ENCODE measurements at regions not wholly inside any gene's neighbourhood (a gene's known extent, or its start where the extent isn't known, plus 50 kb on each side); places are given as distances from the start of the nearest gene placed in this dataset.
A peak's percentile ranks its signal among the peaks of the same experiment; 100 is the strongest.

DNA sequence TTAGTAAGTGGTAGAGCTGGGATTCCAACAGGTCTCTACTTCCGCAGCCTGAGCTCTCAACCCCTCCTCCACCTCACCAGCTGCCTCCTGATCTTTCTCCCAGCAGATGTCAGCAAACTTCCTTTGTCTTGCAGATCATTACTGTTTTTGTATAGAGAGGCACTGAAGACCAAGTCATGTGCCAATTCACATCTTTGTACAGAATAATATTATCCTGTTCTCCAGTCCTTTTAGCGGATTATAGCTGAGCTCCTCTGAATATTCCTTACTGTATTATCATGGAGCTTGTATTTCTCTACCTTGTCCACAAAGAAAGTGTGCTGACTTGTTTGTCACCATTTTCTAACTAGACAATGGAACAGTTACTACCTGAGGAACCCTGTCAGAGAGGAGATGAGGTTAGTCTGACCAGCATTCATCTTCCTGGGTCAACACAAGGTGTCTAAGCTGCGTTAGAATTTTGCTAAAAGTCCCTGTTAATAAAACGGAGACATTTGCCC lies 142.3 kb upstream of the ARHGAP5 start:
- no peak overlapping the region for H2AFZ ChIP-seq (ENCODE audit: low read length)
- no peaks in the 10 kb centered on the region for H4K20me1 ChIP-seq (ENCODE audit: insufficient read depth, low read length, poor library complexity, severe bottlenecking)
- no peaks in the 10 kb centered on the region for H3K36me3 ChIP-seq (ENCODE audit: insufficient read depth, low read length)
- TF ChIP-seq EZH2phosphoT487 (IDR thresholded peaks at IDR 0.05; ENCODE audit: borderline replicate concordance) = no peak
- TF ChIP-seq, protein P1, sequence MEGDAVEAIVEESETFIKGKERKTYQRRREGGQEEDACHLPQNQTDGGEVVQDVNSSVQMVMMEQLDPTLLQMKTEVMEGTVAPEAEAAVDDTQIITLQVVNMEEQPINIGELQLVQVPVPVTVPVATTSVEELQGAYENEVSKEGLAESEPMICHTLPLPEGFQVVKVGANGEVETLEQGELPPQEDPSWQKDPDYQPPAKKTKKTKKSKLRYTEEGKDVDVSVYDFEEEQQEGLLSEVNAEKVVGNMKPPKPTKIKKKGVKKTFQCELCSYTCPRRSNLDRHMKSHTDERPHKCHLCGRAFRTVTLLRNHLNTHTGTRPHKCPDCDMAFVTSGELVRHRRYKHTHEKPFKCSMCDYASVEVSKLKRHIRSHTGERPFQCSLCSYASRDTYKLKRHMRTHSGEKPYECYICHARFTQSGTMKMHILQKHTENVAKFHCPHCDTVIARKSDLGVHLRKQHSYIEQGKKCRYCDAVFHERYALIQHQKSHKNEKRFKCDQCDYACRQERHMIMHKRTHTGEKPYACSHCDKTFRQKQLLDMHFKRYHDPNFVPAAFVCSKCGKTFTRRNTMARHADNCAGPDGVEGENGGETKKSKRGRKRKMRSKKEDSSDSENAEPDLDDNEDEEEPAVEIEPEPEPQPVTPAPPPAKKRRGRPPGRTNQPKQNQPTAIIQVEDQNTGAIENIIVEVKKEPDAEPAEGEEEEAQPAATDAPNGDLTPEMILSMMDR (conservative IDR thresholded peaks at IDR 0.05; ENCODE audit: low read length) = peak; percentile 57
- no peak overlapping the region for H3K4me3 ChIP-seq (ENCODE audit: low read length, poor library complexity, severe bottlenecking)
- no peaks in the 10 kb centered on the region for H3K9me3 ChIP-seq (ENCODE audit: insufficient read depth, low read depth, low read length)
- no peaks in the 10 kb centered on the region for H3K79me2 ChIP-seq (ENCODE audit: insufficient read depth, low read length)
- no peak overlapping the region for H3K9ac ChIP-seq (ENCODE audit: low read depth, low read length, poor library complexity, severe bottlenecking)
- H3F3A ChIP-seq (ENCODE audit: low read depth) = no peaks in the 10 kb centered on the region
- peaks cover 12% of the 10 kb centered on the region for H3K4me1 ChIP-seq (ENCODE audit: insufficient read depth, low read length, poor library complexity, severe bottlenecking)
- H3K4me2 ChIP-seq (ENCODE audit: low read depth, low read length, poor library complexity, severe bottlenecking) = no peak overlapping the region
- no peaks in the 10 kb centered on the region for H3K27me3 ChIP-seq (ENCODE audit: insufficient read depth, low read length, poor library complexity, severe bottlenecking)
- no peaks in the 10 kb centered on the region for H3K9me2 ChIP-seq (replicated peaks; ENCODE audit: low read depth, low read length)

DNA sequence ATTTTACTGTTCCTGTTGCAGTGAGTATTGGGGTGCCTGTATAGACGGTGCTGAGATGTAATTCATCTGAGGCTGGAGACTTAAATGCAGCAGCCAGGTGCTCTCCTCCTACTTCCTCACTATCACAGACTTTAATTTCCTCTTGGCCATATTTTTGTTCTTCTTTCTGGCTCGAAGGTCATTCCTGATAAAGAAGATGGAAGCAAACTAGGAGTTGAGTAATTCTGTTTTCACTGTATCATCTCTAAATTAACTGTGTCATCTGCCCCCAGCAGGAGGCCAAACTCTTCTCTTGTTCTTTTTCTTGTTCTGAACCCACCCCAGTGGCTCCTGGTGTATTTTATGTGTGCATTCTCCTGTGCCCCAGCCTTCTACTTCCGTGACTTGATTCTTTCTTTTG lies 141.7 kb upstream of the ARHGAP5 start:
- Histone ChIP-seq H2AFZ (ENCODE audit: low read length) (no peak overlapping the region), H4K20me1 (ENCODE audit: insufficient read depth, low read length, poor library complexity, severe bottlenecking) (no peaks in the 10 kb centered on the region), H3K27me3 (ENCODE audit: insufficient read depth, low read length, poor library complexity, severe bottlenecking) (no peaks in the 10 kb centered on the region), H3K4me2 (ENCODE audit: low read depth, low read length, poor library complexity, severe bottlenecking) (no peak overlapping the region), H3F3A (ENCODE audit: low read depth) (no peaks in the 10 kb centered on the region), H3K4me3 (ENCODE audit: low read length, poor library complexity, severe bottlenecking) (no peak overlapping the region), H3K9me2 (replicated peaks; ENCODE audit: low read depth, low read length) (no peaks in the 10 kb centered on the region), H3K79me2 (ENCODE audit: insufficient read depth, low read length) (no peaks in the 10 kb centered on the region), H3K9me3 (ENCODE audit: insufficient read depth, low read depth, low read length) (no peaks in the 10 kb centered on the region), H3K36me3 (ENCODE audit: insufficient read depth, low read length) (no peaks in the 10 kb centered on the region), H3K4me1 (ENCODE audit: insufficient read depth, low read length, poor library complexity, severe bottlenecking) (peaks cover 12% of the 10 kb centered on the region), H3K9ac (ENCODE audit: low read depth, low read length, poor library complexity, severe bottlenecking) (no peak overlapping the region)
- no peak for TF ChIP-seq EZH2phosphoT487 (IDR thresholded peaks at IDR 0.05; ENCODE audit: borderline replicate concordance)
- TF ChIP-seq, protein P1 (conservative IDR thresholded peaks at IDR 0.05; ENCODE audit: low read length) = no peak

- H3F3A ChIP-seq (ENCODE audit: low read depth) = no peaks in the 10 kb centered on the region
- no peak overlapping the region for H2AFZ ChIP-seq (ENCODE audit: low read length)
- no peak overlapping the region for H3K9ac ChIP-seq (ENCODE audit: low read depth, low read length, poor library complexity, severe bottlenecking)
- H3K79me2 ChIP-seq (ENCODE audit: insufficient read depth, low read length) = no peaks in the 10 kb centered on the region
- peaks cover 6% of the 10 kb centered on the region for H3K4me1 ChIP-seq (ENCODE audit: insufficient read depth, low read length, poor library complexity, severe bottlenecking)
- H3K4me2 ChIP-seq (ENCODE audit: low read depth, low read length, poor library complexity, severe bottlenecking) = no peak overlapping the region
- TF ChIP-seq, protein P1 (conservative IDR thresholded peaks at IDR 0.05; ENCODE audit: low read length) = no peak
- TF ChIP-seq EZH2phosphoT487 (IDR thresholded peaks at IDR 0.05; ENCODE audit: borderline replicate concordance) = no peak
- no peaks in the 10 kb centered on the region for H3K36me3 ChIP-seq (ENCODE audit: insufficient read depth, low read length)
- no peaks in the 10 kb centered on the region for H3K27me3 ChIP-seq (ENCODE audit: insufficient read depth, low read length, poor library complexity, severe bottlenecking)
- H3K9me2 ChIP-seq (replicated peaks; ENCODE audit: low read depth, low read length) = no peaks in the 10 kb centered on the region
- no peak overlapping the region for H3K4me3 ChIP-seq (ENCODE audit: low read length, poor library complexity, severe bottlenecking)
- H3K9me3 ChIP-seq (ENCODE audit: insufficient read depth, low read depth, low read length) = no peaks in the 10 kb centered on the region
- no peaks in the 10 kb centered on the region for H4K20me1 ChIP-seq (ENCODE audit: insufficient read depth, low read length, poor library complexity, severe bottlenecking)
These were observed 141.0 kb upstream of the ARHGAP5 start for GRCh38 chr14:31936115-31936514.
